ENCODE measurements at regions not wholly inside any gene's neighbourhood (a gene's known extent, or its start where the extent isn't known, plus 50 kb on each side); places are given as distances from the start of the nearest gene placed in this dataset.
A peak's percentile ranks its signal among the peaks of the same experiment; 100 is the strongest.

DNA sequence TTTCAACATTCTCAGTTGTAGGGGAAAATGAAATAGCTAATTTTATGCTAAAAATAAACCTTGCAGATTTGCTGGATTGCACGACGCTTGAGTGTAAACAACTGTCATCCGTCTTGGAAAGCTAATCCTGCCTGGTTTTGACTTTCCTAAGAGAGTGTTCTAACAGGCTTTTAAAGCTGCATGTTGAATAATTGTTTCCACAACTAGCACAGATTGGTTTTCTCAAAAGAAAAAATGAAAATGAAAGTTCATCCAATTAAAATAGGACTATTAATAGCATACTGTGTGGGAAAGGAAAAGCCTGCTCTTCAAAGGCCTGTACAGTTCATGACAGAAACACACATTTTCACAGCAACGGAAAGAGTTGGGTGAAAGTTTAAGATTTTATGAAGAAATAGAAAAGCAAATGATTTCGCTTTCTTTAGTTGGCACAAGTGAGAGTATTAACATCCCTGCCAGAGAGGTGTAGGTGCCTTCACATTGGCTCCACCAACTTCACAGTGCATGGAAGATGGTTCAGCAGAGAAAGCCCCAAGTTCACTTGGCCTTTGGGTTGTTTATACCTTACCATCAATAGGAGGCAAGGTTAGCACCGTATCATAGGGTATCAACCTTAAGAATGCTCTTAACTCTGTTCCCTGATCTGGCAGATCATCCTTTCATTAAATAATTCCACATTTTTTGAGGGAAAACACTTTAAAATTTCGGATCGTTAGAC, 140.0 kb upstream of the GUCY1A1 start:
- 51 to 55% methylated on average over 8 of the region's 8 CpGs for WGBS, 2 donors
- DNase-seq, result no peak
- intact Hi-C loops (cut with DNase I; ENCODE audit: low total_unique reads), result no loop called here
- Histone ChIP-seq H3K4me3 (no peak overlapping the region), H3K9me3 (no peaks in the 10 kb centered on the region), H3K27ac (peak overlapping the region; percentile 35 to 57), H3K4me1 (no peaks in the 10 kb centered on the region), H3K36me3 (ENCODE audit: low read depth, missing control alignments) (no peaks in the 10 kb centered on the region), H3K27me3 (no peaks in the 10 kb centered on the region)
- TF ChIP-seq, protein P1, sequence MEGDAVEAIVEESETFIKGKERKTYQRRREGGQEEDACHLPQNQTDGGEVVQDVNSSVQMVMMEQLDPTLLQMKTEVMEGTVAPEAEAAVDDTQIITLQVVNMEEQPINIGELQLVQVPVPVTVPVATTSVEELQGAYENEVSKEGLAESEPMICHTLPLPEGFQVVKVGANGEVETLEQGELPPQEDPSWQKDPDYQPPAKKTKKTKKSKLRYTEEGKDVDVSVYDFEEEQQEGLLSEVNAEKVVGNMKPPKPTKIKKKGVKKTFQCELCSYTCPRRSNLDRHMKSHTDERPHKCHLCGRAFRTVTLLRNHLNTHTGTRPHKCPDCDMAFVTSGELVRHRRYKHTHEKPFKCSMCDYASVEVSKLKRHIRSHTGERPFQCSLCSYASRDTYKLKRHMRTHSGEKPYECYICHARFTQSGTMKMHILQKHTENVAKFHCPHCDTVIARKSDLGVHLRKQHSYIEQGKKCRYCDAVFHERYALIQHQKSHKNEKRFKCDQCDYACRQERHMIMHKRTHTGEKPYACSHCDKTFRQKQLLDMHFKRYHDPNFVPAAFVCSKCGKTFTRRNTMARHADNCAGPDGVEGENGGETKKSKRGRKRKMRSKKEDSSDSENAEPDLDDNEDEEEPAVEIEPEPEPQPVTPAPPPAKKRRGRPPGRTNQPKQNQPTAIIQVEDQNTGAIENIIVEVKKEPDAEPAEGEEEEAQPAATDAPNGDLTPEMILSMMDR (IDR thresholded peaks at IDR 0.05), result no peak
- TF ChIP-seq POLR2A (IDR thresholded peaks at IDR 0.05), result no peak

DNA sequence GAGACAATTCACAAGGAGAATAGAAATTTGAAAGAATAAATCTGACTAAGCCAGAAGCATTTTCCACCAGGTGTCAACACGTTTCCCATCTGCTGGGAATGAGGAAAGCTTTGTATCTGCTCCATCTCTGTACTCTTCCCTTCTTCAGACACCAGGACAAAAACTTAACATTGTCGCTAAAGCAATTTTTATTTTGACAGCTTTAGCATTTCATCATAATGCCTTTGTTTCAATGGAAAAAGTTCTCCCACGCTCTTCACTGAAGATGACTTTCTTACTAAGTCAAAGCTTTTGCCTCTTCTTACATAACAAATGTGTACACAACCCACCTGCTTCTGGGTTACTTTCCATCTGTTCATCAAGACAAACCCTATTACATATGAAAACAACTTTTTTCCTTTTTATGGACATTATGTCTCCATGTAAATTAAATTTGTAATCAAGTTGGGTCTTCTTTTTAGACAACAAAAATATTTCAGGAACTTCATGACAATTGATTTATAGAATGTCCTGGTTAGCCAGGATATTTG, 141.7 kb upstream of the GUCY1A1 start:
- H3K27me3 ChIP-seq, result no peaks in the 10 kb centered on the region
- intact Hi-C loops (cut with DNase I; ENCODE audit: low total_unique reads), result no loop called here
- WGBS, 2 donors, result 91 to 92% methylated on average over 3 of the region's 3 CpGs
- no peak overlapping the region for H3K27ac ChIP-seq
- no peaks in the 10 kb centered on the region for H3K4me1 ChIP-seq
- no peaks in the 10 kb centered on the region for H3K36me3 ChIP-seq (ENCODE audit: low read depth, missing control alignments)
- H3K9me3 ChIP-seq, result no peaks in the 10 kb centered on the region
- no peak overlapping the region for H3K4me3 ChIP-seq
- TF ChIP-seq, protein P1 (IDR thresholded peaks at IDR 0.05), result no peak
- TF ChIP-seq POLR2A (IDR thresholded peaks at IDR 0.05), result no peak
- DNase-seq, result no peak

DNA sequence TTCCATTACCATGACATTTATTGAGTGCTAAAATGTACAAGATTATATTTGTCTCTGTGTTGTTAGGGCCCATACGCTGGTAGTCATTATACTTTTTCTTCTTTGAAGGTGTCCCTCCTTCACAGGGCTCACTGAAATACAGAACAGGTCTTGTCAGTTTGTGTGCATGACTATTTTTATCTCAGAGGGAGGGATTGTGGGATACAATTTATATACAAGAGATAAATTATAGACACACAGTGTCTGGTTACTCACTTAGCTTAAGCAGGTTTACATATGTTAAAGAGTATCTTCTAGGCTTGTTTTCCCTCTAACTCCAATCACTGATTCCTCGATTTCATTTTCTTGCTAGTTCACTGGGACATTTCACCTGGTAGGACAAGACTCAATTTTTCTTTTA, 143.3 kb upstream of the GUCY1A1 start:
- H3K9me3 ChIP-seq, result no peaks in the 10 kb centered on the region
- H3K4me1 ChIP-seq, result no peaks in the 10 kb centered on the region
- no peak overlapping the region for H3K4me3 ChIP-seq
- no peak overlapping the region for H3K27ac ChIP-seq
- TF ChIP-seq, protein P1 (IDR thresholded peaks at IDR 0.05), result no peak
- no peak for TF ChIP-seq POLR2A (IDR thresholded peaks at IDR 0.05)
- intact Hi-C loops (cut with DNase I; ENCODE audit: low total_unique reads), result no loop called here
- H3K27me3 ChIP-seq, result no peaks in the 10 kb centered on the region
- 75 to 86% methylated on average over 2 of the region's 2 CpGs for WGBS, 2 donors
- no peaks in the 10 kb centered on the region for H3K36me3 ChIP-seq (ENCODE audit: low read depth, missing control alignments)
- DNase-seq, result no peak

DNA sequence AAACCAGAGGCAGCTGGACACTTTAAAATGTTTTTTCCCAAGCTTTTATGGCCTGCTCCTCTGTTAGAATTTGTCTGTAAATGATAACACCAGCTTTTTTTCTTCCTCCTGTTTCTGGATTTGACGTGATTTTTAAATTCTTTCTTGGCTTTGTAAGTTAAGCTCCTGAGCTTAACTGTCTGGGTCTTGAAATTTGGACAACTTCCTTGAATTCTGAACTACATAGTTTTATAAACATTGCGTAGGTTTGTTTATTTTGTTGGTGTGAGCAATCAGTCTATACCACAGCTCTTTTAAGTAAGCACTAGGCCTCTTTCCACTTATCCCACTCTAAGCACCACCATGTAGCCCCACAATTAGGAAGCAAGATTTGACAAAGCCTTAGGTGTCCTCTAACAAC, 144.4 kb upstream of the GUCY1A1 start:
- no peak overlapping the region for H3K4me3 ChIP-seq
- H3K27me3 ChIP-seq, result no peaks in the 10 kb centered on the region
- intact Hi-C loops (cut with DNase I; ENCODE audit: low total_unique reads), result no loop called here
- TF ChIP-seq, protein P1 (IDR thresholded peaks at IDR 0.05), result no peak
- TF ChIP-seq POLR2A (IDR thresholded peaks at IDR 0.05), result no peak
- no peaks in the 10 kb centered on the region for H3K9me3 ChIP-seq
- no peak overlapping the region for H3K27ac ChIP-seq
- no peaks in the 10 kb centered on the region for H3K4me1 ChIP-seq
- no peak for DNase-seq
- no peaks in the 10 kb centered on the region for H3K36me3 ChIP-seq (ENCODE audit: low read depth, missing control alignments)
- WGBS, 2 donors, result 84 to 90% methylated on average over 2 of the region's 2 CpGs

DNA sequence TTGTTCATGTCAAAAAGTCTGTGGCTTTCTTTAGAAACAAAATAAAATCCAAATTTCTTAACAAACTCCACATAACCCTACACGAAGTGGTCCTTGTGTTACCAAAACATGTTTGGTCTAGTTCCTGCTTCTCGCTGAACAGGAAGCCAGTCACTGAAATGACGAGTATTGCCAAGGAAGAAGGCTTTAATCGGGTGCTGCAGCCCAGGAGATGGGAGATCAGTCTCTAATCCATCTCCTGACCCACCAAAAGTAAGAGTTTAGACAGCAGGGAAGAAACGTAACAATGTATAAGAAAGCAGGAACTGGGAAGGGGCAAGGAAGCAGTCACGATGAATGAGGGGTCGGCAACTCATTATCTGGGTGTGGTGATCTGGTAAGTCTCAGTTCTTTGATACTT, 144.6 kb upstream of the MAP9 start:
- intact Hi-C loops (cut with DNase I; ENCODE audit: low total_unique reads), result no loop called here
- H3K4me3 ChIP-seq, result no peak overlapping the region
- no peak overlapping the region for H3K27ac ChIP-seq
- no peaks in the 10 kb centered on the region for H3K4me1 ChIP-seq
- H3K9me3 ChIP-seq, result no peaks in the 10 kb centered on the region
- WGBS, 2 donors, result 74 to 82% methylated on average over 7 of the region's 7 CpGs
- H3K27me3 ChIP-seq, result no peaks in the 10 kb centered on the region
- TF ChIP-seq, protein P1 (IDR thresholded peaks at IDR 0.05), result no peak
- no peak for TF ChIP-seq POLR2A (IDR thresholded peaks at IDR 0.05)
- H3K36me3 ChIP-seq (ENCODE audit: low read depth, missing control alignments), result no peaks in the 10 kb centered on the region
- DNase-seq, result no peak
